ENCODE measurements at regions not wholly inside any gene's neighbourhood (a gene's known extent, or its start where the extent isn't known, plus 50 kb on each side); places are given as distances from the start of the nearest gene placed in this dataset.

DNA sequence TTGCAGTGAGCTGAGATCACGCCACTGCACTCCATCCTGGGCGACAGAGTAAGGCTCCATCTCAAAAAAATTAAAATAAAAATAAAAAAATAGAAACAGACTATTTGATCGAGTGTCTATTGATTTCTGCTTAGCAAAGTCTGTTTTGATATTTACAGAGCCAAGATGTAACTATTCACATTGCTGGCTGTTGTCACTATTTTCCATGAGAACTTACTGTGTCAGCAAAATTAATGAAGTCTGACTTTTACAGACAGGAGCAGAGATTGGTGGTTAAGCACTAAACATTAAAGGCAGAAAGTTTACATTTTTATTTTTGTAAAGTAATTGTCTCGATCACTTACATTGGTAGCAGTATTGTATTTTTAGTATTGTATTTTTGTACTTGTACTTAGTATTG lies 85.0 kb upstream of the CCDC28A start:
- TF ChIP-seq, protein P1, sequence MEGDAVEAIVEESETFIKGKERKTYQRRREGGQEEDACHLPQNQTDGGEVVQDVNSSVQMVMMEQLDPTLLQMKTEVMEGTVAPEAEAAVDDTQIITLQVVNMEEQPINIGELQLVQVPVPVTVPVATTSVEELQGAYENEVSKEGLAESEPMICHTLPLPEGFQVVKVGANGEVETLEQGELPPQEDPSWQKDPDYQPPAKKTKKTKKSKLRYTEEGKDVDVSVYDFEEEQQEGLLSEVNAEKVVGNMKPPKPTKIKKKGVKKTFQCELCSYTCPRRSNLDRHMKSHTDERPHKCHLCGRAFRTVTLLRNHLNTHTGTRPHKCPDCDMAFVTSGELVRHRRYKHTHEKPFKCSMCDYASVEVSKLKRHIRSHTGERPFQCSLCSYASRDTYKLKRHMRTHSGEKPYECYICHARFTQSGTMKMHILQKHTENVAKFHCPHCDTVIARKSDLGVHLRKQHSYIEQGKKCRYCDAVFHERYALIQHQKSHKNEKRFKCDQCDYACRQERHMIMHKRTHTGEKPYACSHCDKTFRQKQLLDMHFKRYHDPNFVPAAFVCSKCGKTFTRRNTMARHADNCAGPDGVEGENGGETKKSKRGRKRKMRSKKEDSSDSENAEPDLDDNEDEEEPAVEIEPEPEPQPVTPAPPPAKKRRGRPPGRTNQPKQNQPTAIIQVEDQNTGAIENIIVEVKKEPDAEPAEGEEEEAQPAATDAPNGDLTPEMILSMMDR (IDR thresholded peaks at IDR 0.05; ENCODE audit: control extremely low read depth in 1 of 3, insufficient read depth in 1 of 3, low read depth in 1 of 3, low read length in 3 of 3), result no peak
- TF ChIP-seq POLR2A (IDR thresholded peaks at IDR 0.05; ENCODE audit: control extremely low read depth in 1 of 2, low read depth in 2 of 2, low read length in 2 of 2) (no peak), POLR2AphosphoS5 (IDR thresholded peaks at IDR 0.05; ENCODE audit: low read depth, low read length) (no peak), HDAC2 (IDR thresholded peaks at IDR 0.05; ENCODE audit: borderline replicate concordance in 1 of 2, low read depth in 2 of 2, low read length in 2 of 2) (no peak)
- TF ChIP-seq, protein P2, sequence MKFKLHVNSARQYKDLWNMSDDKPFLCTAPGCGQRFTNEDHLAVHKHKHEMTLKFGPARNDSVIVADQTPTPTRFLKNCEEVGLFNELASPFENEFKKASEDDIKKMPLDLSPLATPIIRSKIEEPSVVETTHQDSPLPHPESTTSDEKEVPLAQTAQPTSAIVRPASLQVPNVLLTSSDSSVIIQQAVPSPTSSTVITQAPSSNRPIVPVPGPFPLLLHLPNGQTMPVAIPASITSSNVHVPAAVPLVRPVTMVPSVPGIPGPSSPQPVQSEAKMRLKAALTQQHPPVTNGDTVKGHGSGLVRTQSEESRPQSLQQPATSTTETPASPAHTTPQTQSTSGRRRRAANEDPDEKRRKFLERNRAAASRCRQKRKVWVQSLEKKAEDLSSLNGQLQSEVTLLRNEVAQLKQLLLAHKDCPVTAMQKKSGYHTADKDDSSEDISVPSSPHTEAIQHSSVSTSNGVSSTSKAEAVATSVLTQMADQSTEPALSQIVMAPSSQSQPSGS (IDR thresholded peaks at IDR 0.05; ENCODE audit: low read length), result no peak
